Keratinocyte (primary cell): ENCODE measurements at regions not wholly inside any gene's neighbourhood (a gene's known extent, or its start where the extent isn't known, plus 50 kb on each side); places are given as distances from the start of the nearest gene placed in this dataset.
A peak's percentile ranks its signal among the peaks of the same experiment; 100 is the strongest.

Source experiments
- DNase-seq: peaks from one replicate; pipeline ENCODE4 v3.0.0-alpha.2; 2011; ENCODE audit warnings: low read depth, missing footprints, low spot score
- FAIRE-seq: peaks from 2 replicates; lab custom pipeline; 2011; peaks lifted over from hg19 to GRCh38; lab: Jason Lieb, UNC
- H2AFZ ChIP-seq: 2 replicates; pipeline ENCODE4 v1.6.0; 2012; ENCODE audit warnings: low read length, control low read depth, inconsistent platforms; ENCODE audit not compliant: control insufficient read depth
- H3K27ac ChIP-seq: 2 replicates; pipeline ENCODE4 v1.5.1; 2011; ENCODE audit warnings: low read length; ENCODE audit not compliant: control insufficient read depth, insufficient read depth
- H3K27me3 ChIP-seq: 3 replicates; pipeline ENCODE4 v1.6.0; 2011; ENCODE audit warnings: low read length; ENCODE audit not compliant: control insufficient read depth, insufficient read depth; ENCODE audit errors: extremely low read depth
- H3K36me3 ChIP-seq, 2 experiments: 2 replicates in 1 of 2; 3 replicates in 1 of 2; pipeline ENCODE4 v1.5.1; 2011; ENCODE audit warnings: low read length in 2 of 2, mild to moderate bottlenecking in 1 of 2; ENCODE audit not compliant: control insufficient read depth in 2 of 2, insufficient read depth in 2 of 2; ENCODE audit errors: extremely low read depth in 1 of 2
- H3K4me1 ChIP-seq: 3 replicates; pipeline ENCODE4 v1.5.1; 2011; ENCODE audit warnings: low read length; ENCODE audit not compliant: control insufficient read depth, insufficient read depth; ENCODE audit errors: extremely low read depth
- H3K4me2 ChIP-seq: 3 replicates; pipeline ENCODE4 v1.6.0; 2011; ENCODE audit warnings: low read depth, low read length; ENCODE audit not compliant: control insufficient read depth, insufficient read depth; ENCODE audit errors: extremely low read depth
- H3K4me3 ChIP-seq, 3 experiments: fragments of 200-600 bp in 1 of 3; sonication (generic) in 1 of 3; 2 replicates in 2 of 3; 3 replicates in 1 of 3; pipeline ENCODE4 v1.5.1; 2011 to 2016; ENCODE audit warnings: low read length in 3 of 3, mild to moderate bottlenecking in 3 of 3, control low read depth in 2 of 3, inconsistent platforms in 1 of 3, low read depth in 1 of 3, mixed read lengths in 1 of 3, mixed run types in 1 of 3, moderate library complexity in 1 of 3; ENCODE audit not compliant: control insufficient read depth in 2 of 3, insufficient read depth in 2 of 3; ENCODE audit errors: extremely low read depth in 1 of 3
- H3K79me2 ChIP-seq: 2 replicates; pipeline ENCODE4 v1.6.0; 2012; ENCODE audit warnings: low read length; ENCODE audit not compliant: control insufficient read depth, insufficient read depth
- H3K9ac ChIP-seq: 3 replicates; pipeline ENCODE4 v1.6.0; 2011; ENCODE audit warnings: low read length; ENCODE audit not compliant: control insufficient read depth, insufficient read depth; ENCODE audit errors: extremely low read depth
- H3K9me1 ChIP-seq: 3 replicates; pipeline ENCODE4 v1.6.0; 2011; ENCODE audit warnings: low read length; ENCODE audit not compliant: control insufficient read depth, insufficient read depth; ENCODE audit errors: extremely low read depth
- H3K9me3 ChIP-seq: 2 replicates; pipeline ENCODE4 v1.5.1; 2012; ENCODE audit warnings: low read depth, low read length; ENCODE audit not compliant: control insufficient read depth
- H4K20me1 ChIP-seq: 3 replicates; pipeline ENCODE4 v1.6.0; 2011; ENCODE audit warnings: low read length; ENCODE audit not compliant: control insufficient read depth, insufficient read depth; ENCODE audit errors: extremely low read depth
- CTCF ChIP-seq, 3 experiments: IDR thresholded peaks in 1 of 3; conservative IDR thresholded peaks in 1 of 3; optimal IDR thresholded peaks in 1 of 3; 2 replicates in 2 of 3; 3 replicates in 1 of 3; pipeline versions ENCODE3 to v1.5.1; 2011; ENCODE audit warnings: low read length in 3 of 3, mild to moderate bottlenecking in 3 of 3, moderate library complexity in 2 of 3, control low read depth in 1 of 3, inconsistent platforms in 1 of 3; ENCODE audit not compliant: insufficient read depth in 2 of 3; ENCODE audit errors: extremely low read depth in 1 of 3
- EZH2 ChIP-seq: IDR thresholded peaks from one replicate; pipeline ENCODE4 v1.6.1; 2012; ENCODE audit warnings: inconsistent platforms, mild to moderate bottlenecking, low read length, moderate library complexity
- dilution Hi-C: fragments of 300-500 bp; cut with MboI; formaldehyde crosslinking; loops from one replicate; pipeline ENCODE4 v1.7.0; 2020; ENCODE audit warnings: low sequenced_read_pairs; ENCODE audit not compliant: extremely low pct_ligation_motif_present

DNA sequence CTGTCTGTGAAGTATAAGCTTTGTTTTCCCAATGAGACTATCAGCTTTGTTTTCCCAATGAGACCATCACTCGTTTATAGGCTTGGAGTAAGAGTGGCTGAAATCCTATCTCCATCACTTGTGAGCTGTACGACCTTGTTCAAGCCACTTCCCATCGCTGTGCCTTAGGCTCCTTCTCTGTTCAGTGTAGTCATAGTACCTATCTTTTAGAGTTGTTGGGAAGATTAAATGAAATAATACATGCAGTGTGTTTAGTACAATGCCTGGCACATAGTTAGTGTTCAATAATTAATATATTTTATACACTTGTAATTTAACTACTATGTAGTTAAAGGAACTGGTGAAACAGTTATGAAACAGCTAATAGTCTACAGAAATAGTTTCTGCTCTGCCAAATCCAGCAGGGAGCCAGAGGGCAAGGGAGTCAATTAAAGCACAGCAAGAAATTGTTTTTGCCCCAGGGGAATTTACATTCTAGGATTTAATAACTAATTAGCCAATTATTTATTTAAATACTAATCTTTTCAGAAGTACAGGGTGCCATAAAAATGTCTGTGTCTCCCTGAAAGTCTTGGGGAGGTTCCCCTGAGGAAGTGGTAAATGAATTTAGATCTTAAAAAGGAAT, 139.3 kb upstream of the HMCN1 start:
- H3K36me3 ChIP-seq: no peaks in the 10 kb centered on the region
- H3K4me2 ChIP-seq: no peak overlapping the region
- dilution Hi-C loops: no loop called here
- DNase-seq: no peak
- H3K27ac ChIP-seq: no peak overlapping the region
- TF ChIP-seq CTCF (optimal IDR thresholded peaks at IDR 0.05 in 1 of 3, IDR thresholded peaks at IDR 0.05 in 1 of 3, conservative IDR thresholded peaks at IDR 0.05 in 1 of 3; ENCODE audit: extremely low read depth in 1 of 3, insufficient read depth in 2 of 3, low read length in 3 of 3) (no peak), EZH2 (no peak)
- no peaks in the 10 kb centered on the region for H4K20me1 ChIP-seq
- H3K4me1 ChIP-seq: peaks cover 2% of the 10 kb centered on the region
- no peaks in the 10 kb centered on the region for H3K9me3 ChIP-seq
- H3K4me3 ChIP-seq: no peak overlapping the region
- peak overlapping the region; percentile 8 for H2AFZ ChIP-seq
- no peaks in the 10 kb centered on the region for H3K79me2 ChIP-seq
- FAIRE-seq: no peak
- H3K9ac ChIP-seq: no peak overlapping the region
- no peaks in the 10 kb centered on the region for H3K9me1 ChIP-seq
- H3K27me3 ChIP-seq: no peaks in the 10 kb centered on the region

- dilution Hi-C loops: no loop called here
- no peaks in the 10 kb centered on the region for H3K79me2 ChIP-seq
- H3K4me1 ChIP-seq: peaks cover 2% of the 10 kb centered on the region
- no peaks in the 10 kb centered on the region for H3K27me3 ChIP-seq
- no peak for TF ChIP-seq CTCF (optimal IDR thresholded peaks at IDR 0.05 in 1 of 3, IDR thresholded peaks at IDR 0.05 in 1 of 3, conservative IDR thresholded peaks at IDR 0.05 in 1 of 3; ENCODE audit: extremely low read depth in 1 of 3, insufficient read depth in 2 of 3, low read length in 3 of 3)
- no peak for TF ChIP-seq EZH2
- no peaks in the 10 kb centered on the region for H4K20me1 ChIP-seq
- no peak overlapping the region for H2AFZ ChIP-seq
- no peak overlapping the region for H3K4me3 ChIP-seq
- H3K9ac ChIP-seq: no peak overlapping the region
- no peaks in the 10 kb centered on the region for H3K9me3 ChIP-seq
- no peaks in the 10 kb centered on the region for H3K36me3 ChIP-seq
- DNase-seq (no peak), FAIRE-seq (no peak)
- no peak overlapping the region for H3K4me2 ChIP-seq
- no peaks in the 10 kb centered on the region for H3K9me1 ChIP-seq
- H3K27ac ChIP-seq: no peak overlapping the region
Observed at GRCh38 chr1:185593271-185593670, 140.9 kb upstream of the HMCN1 start.
